ENCODE measurements at regions not wholly inside any gene's neighbourhood (a gene's known extent, or its start where the extent isn't known, plus 50 kb on each side); places are given as distances from the start of the nearest gene placed in this dataset.
A peak's percentile ranks its signal among the peaks of the same experiment; 100 is the strongest.

DNA sequence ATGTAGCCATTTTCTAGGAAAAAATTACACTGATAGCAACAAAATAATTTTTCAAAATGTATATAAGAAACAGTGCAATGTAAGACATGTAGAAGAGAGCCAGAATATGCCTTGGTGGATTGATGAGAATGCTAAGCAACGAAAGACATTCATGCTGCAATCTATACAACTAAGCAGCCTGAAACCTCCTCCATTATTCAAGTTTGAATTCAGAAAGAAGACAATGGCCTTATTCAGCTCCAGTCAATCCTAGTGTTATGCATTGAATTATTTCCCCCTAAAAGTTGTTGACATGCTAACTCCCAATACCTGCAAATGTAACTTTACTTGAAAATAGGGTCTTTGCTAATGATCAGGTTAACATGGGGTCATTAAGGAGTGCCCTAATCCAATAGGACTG is 73.5 kb downstream of the BTG1 start:
- no peaks in the 10 kb centered on the region for H3K9me3 ChIP-seq (ENCODE audit: insufficient read depth, low read length)
- H3K9ac ChIP-seq (ENCODE audit: low read length): no peak overlapping the region
- H2AFZ ChIP-seq (ENCODE audit: low read depth, low read length): no peak overlapping the region
- no peak overlapping the region for H3K4me2 ChIP-seq (ENCODE audit: low read length)
- H3K27ac ChIP-seq (ENCODE audit: low read length): no peak overlapping the region
- H3K36me3 ChIP-seq (replicated peaks; ENCODE audit: low read depth, low read length): peaks cover 7% of the 10 kb centered on the region
- no peaks in the 10 kb centered on the region for H4K20me1 ChIP-seq (ENCODE audit: insufficient read depth, low read length)
- H3K4me3 ChIP-seq (ENCODE audit: low read length): no peak overlapping the region
- no peaks in the 10 kb centered on the region for H3K27me3 ChIP-seq (ENCODE audit: low read depth, low read length)
- peaks cover 53% of the 10 kb centered on the region for H3K4me1 ChIP-seq (ENCODE audit: low read length)
- TF ChIP-seq, protein P1, sequence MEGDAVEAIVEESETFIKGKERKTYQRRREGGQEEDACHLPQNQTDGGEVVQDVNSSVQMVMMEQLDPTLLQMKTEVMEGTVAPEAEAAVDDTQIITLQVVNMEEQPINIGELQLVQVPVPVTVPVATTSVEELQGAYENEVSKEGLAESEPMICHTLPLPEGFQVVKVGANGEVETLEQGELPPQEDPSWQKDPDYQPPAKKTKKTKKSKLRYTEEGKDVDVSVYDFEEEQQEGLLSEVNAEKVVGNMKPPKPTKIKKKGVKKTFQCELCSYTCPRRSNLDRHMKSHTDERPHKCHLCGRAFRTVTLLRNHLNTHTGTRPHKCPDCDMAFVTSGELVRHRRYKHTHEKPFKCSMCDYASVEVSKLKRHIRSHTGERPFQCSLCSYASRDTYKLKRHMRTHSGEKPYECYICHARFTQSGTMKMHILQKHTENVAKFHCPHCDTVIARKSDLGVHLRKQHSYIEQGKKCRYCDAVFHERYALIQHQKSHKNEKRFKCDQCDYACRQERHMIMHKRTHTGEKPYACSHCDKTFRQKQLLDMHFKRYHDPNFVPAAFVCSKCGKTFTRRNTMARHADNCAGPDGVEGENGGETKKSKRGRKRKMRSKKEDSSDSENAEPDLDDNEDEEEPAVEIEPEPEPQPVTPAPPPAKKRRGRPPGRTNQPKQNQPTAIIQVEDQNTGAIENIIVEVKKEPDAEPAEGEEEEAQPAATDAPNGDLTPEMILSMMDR (IDR thresholded peaks at IDR 0.05; ENCODE audit: low read depth, low read length): no peak
- TF ChIP-seq EZH2phosphoT487 (IDR thresholded peaks at IDR 0.05; ENCODE audit: low read depth): no peak
- H3K79me2 ChIP-seq (ENCODE audit: low read length): peaks cover 25% of the 10 kb centered on the region; the same call in 1 of the 2 replicates

DNA sequence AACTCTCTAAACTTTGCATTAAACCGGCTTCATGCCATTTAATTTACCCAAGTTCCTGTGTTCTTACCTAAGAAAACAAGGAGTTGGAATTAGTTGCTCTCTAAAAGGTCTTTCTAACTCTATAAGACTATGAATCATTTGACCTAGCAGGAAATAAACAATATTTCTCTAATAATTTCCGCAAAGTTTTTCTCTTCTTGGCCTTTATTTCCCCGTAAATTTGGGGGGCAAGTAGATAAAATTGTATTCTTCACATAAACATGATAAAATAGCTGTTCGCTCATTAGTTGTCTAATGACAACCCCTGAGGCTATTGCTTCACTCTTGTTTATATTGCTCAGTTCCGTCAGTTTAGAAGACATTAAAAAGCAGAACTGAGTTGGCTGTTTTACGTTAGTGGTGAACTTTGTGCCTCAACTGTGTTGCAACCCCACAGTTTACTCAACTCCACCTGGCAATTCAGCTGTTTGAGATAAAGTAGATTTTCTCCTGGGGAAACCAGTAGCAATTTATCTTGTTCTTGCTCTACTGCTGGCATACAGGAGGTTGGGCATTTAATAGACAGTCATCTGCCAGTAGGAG is 74.7 kb downstream of the BTG1 start:
- peaks cover 48% of the 10 kb centered on the region for H3K4me1 ChIP-seq (ENCODE audit: low read length)
- no peaks in the 10 kb centered on the region for H3K27me3 ChIP-seq (ENCODE audit: low read depth, low read length)
- H3K36me3 ChIP-seq (replicated peaks; ENCODE audit: low read depth, low read length): peaks cover 7% of the 10 kb centered on the region
- no peak overlapping the region for H3K4me3 ChIP-seq (ENCODE audit: low read length)
- TF ChIP-seq, protein P1 (IDR thresholded peaks at IDR 0.05; ENCODE audit: low read depth, low read length): no peak
- no peak for TF ChIP-seq EZH2phosphoT487 (IDR thresholded peaks at IDR 0.05; ENCODE audit: low read depth)
- H3K27ac ChIP-seq (ENCODE audit: low read length): no peak overlapping the region
- 0 out of 2 replicates have a peak overlapping the region, but pooled peaks have one; percentile 0 for H3K9ac ChIP-seq (ENCODE audit: low read length)
- H4K20me1 ChIP-seq (ENCODE audit: insufficient read depth, low read length): no peaks in the 10 kb centered on the region
- H3K9me3 ChIP-seq (ENCODE audit: insufficient read depth, low read length): no peaks in the 10 kb centered on the region
- H3K4me2 ChIP-seq (ENCODE audit: low read length): peak overlapping the region; percentile 39; the same call in 1 of the 2 replicates
- peaks cover 17% of the 10 kb centered on the region; the same call in 1 of the 2 replicates for H3K79me2 ChIP-seq (ENCODE audit: low read length)
- 0 out of 2 replicates have a peak overlapping the region, but pooled peaks have one; percentile 10 for H2AFZ ChIP-seq (ENCODE audit: low read depth, low read length)

DNA sequence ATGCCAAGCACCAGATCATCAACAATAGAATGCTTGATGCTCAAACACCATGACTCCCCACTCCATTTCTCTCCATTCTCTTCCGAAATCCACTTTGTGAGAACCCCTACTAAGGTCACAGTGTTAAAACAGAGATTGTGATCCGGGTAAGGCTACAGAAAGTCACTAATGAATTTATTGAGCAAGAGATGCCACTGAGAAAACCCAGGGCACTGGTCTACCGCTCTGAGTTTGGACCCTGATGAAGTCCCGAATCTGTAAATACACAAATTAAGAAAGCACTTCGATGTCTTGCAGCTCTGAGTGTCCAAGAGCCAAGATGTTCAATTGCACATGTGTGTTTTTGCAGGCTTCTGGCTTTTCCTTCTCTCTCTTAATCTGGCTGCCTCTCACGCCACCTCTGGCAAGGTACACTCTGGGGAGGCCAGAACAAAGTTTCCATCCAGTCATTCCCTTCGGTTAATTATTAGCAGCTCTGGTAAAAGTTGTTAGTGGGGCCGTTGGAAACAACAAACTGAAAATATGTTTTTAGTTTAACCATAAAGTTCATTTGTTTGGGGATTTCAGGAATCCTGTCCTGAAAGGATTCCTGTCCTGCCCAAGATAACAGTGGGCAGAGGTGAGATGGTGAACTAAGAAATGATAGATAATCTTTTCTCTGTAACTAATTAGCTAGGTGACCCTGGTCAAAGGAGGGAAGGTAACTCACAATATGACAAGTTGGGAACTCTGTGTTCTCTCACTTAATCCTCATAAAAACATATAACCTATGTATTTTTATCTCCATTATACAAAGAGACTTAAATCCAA is 75.4 kb downstream of the BTG1 start:
- H3K36me3 ChIP-seq (replicated peaks; ENCODE audit: low read depth, low read length): peaks cover 7% of the 10 kb centered on the region
- H3K4me2 ChIP-seq (ENCODE audit: low read length): peak overlapping the region; percentile 39
- H4K20me1 ChIP-seq (ENCODE audit: insufficient read depth, low read length): no peaks in the 10 kb centered on the region
- no peaks in the 10 kb centered on the region for H3K9me3 ChIP-seq (ENCODE audit: insufficient read depth, low read length)
- H3K27ac ChIP-seq (ENCODE audit: low read length): no peak overlapping the region
- 0 out of 2 replicates have a peak overlapping the region, but pooled peaks have one; percentile 0 for H3K9ac ChIP-seq (ENCODE audit: low read length)
- H3K4me1 ChIP-seq (ENCODE audit: low read length): peaks cover 48% of the 10 kb centered on the region
- H3K27me3 ChIP-seq (ENCODE audit: low read depth, low read length): no peaks in the 10 kb centered on the region
- TF ChIP-seq, protein P1 (IDR thresholded peaks at IDR 0.05; ENCODE audit: low read depth, low read length): 0 out of 2 replicates have a peak, but pooled peaks have one; percentile 10
- no peak for TF ChIP-seq EZH2phosphoT487 (IDR thresholded peaks at IDR 0.05; ENCODE audit: low read depth)
- H3K79me2 ChIP-seq (ENCODE audit: low read length): peaks cover 11% of the 10 kb centered on the region; the same call in 1 of the 2 replicates
- H3K4me3 ChIP-seq (ENCODE audit: low read length): 0 out of 2 replicates have a peak overlapping the region, but pooled peaks have one; percentile 1
- peak overlapping the region; percentile 10; the same call in 1 of the 2 replicates for H2AFZ ChIP-seq (ENCODE audit: low read depth, low read length)

DNA sequence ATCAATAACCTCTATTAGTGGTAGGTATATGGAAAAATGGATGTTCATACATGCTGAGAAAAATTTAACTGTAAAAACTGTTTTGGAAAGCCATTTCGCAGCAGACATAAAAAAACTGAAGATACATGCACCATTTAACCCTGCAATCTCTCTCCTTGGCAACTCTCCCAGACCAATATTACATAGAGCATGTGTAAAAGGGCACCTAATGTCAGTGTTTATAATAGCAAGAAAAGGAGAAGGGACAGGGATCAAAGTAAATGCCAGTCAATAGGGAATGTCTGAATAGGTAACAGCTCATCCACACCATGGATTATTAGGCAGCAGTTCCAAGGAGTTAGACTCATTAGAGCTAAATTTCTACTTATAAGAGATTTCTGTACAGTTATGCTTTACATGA is 77.2 kb downstream of the BTG1 start:
- no peaks in the 10 kb centered on the region for H4K20me1 ChIP-seq (ENCODE audit: insufficient read depth, low read length)
- H3K9me3 ChIP-seq (ENCODE audit: insufficient read depth, low read length): no peaks in the 10 kb centered on the region
- no peak overlapping the region for H3K4me2 ChIP-seq (ENCODE audit: low read length)
- peaks cover 54% of the 10 kb centered on the region for H3K4me1 ChIP-seq (ENCODE audit: low read length)
- no peak for TF ChIP-seq EZH2phosphoT487 (IDR thresholded peaks at IDR 0.05; ENCODE audit: low read depth)
- TF ChIP-seq, protein P1 (IDR thresholded peaks at IDR 0.05; ENCODE audit: low read depth, low read length): no peak
- no peaks in the 10 kb centered on the region for H3K27me3 ChIP-seq (ENCODE audit: low read depth, low read length)
- peaks cover 7% of the 10 kb centered on the region for H3K36me3 ChIP-seq (replicated peaks; ENCODE audit: low read depth, low read length)
- H3K27ac ChIP-seq (ENCODE audit: low read length): no peak overlapping the region
- H3K79me2 ChIP-seq (ENCODE audit: low read length): peaks cover 16% of the 10 kb centered on the region; the same call in 1 of the 2 replicates
- H3K4me3 ChIP-seq (ENCODE audit: low read length): no peak overlapping the region
- H3K9ac ChIP-seq (ENCODE audit: low read length): no peak overlapping the region
- H2AFZ ChIP-seq (ENCODE audit: low read depth, low read length): no peak overlapping the region

Measured in OCI-LY3 (cell line).